H9 (cell line): ENCODE measurements at regions not wholly inside any gene's neighbourhood (a gene's known extent, or its start where the extent isn't known, plus 50 kb on each side); places are given as distances from the start of the nearest gene placed in this dataset.

ENCODE experiments used
- DNase-seq: peaks from one replicate; pipeline ENCODE4 v3.0.0-alpha.2; 2017
- H2AFZ ChIP-seq: one replicate; pipeline ENCODE4 v1.6.1; 2013; ENCODE audit warnings: mild to moderate bottlenecking, low read length, control low read depth, moderate library complexity
- H2AK5ac ChIP-seq: 2 replicates; pipeline ENCODE4 v1.6.1; 2013; ENCODE audit warnings: low read length, control low read depth, mixed read lengths; ENCODE audit not compliant: insufficient read length
- H2BK120ac ChIP-seq: one replicate; pipeline ENCODE4 v1.6.1; 2013; ENCODE audit warnings: low read depth, mild to moderate bottlenecking, low read length, control low read depth, inconsistent platforms; ENCODE audit not compliant: poor library complexity, severe bottlenecking
- H2BK12ac ChIP-seq: 2 replicates; pipeline ENCODE4 v1.6.1; 2013; ENCODE audit warnings: low read length, control low read depth, mixed read lengths, low read depth; ENCODE audit not compliant: insufficient read length
- H2BK15ac ChIP-seq: 2 replicates; pipeline ENCODE4 v1.6.1; 2013; ENCODE audit warnings: low read depth, low read length, control low read depth
- H2BK20ac ChIP-seq: one replicate; pipeline ENCODE4 v1.6.1; 2013; ENCODE audit warnings: low read depth, mild to moderate bottlenecking, low read length, control low read depth, inconsistent platforms; ENCODE audit not compliant: poor library complexity, severe bottlenecking
- H2BK5ac ChIP-seq: 2 replicates; pipeline ENCODE4 v1.6.1; 2013; ENCODE audit warnings: low read length, control low read depth, mixed read lengths; ENCODE audit not compliant: insufficient read length
- H3K14ac ChIP-seq: 2 replicates; pipeline ENCODE4 v1.6.1; 2013; ENCODE audit warnings: low read length, control low read depth; ENCODE audit not compliant: insufficient read depth
- H3K18ac ChIP-seq: 2 replicates; pipeline ENCODE4 v1.6.1; 2013; ENCODE audit warnings: low read depth, mild to moderate bottlenecking, mixed read lengths, low read length, control low read depth; ENCODE audit not compliant: insufficient read length
- H3K23ac ChIP-seq: 2 replicates; pipeline ENCODE4 v1.6.1; 2013; ENCODE audit warnings: low read length, control low read depth, mixed read lengths, low read depth; ENCODE audit not compliant: insufficient read length
- H3K23me2 ChIP-seq: 2 replicates; pipeline ENCODE4 v1.6.1; 2013; ENCODE audit warnings: low read depth, mild to moderate bottlenecking, mixed read lengths, low read length, control low read depth; ENCODE audit not compliant: insufficient read length, poor library complexity, severe bottlenecking
- H3K27ac ChIP-seq: 2 replicates; pipeline ENCODE4 v1.5.1; 2013; ENCODE audit warnings: low read length, control low read depth, mixed read lengths, low read depth; ENCODE audit not compliant: insufficient read length
- H3K27me3 ChIP-seq: 2 replicates; pipeline ENCODE4 v1.6.1; 2013; ENCODE audit warnings: low read length, control low read depth, inconsistent platforms; ENCODE audit not compliant: insufficient read depth
- H3K4ac ChIP-seq: 2 replicates; pipeline ENCODE4 v1.6.1; 2013; ENCODE audit warnings: low read depth, mild to moderate bottlenecking, control low read depth, inconsistent platforms, low read length, moderate library complexity
- H3K4me1 ChIP-seq: 2 replicates; pipeline ENCODE4 v1.6.1; 2013; ENCODE audit warnings: low read length, control low read depth, inconsistent platforms; ENCODE audit not compliant: insufficient read depth
- H3K4me2 ChIP-seq: 2 replicates; pipeline ENCODE4 v1.6.1; 2013; ENCODE audit warnings: low read length, control low read depth, mixed read lengths; ENCODE audit not compliant: insufficient read length, insufficient read depth
- H3K56ac ChIP-seq: 2 replicates; pipeline ENCODE4 v1.6.1; 2013; ENCODE audit warnings: low read depth, mild to moderate bottlenecking, mixed read lengths, low read length, control low read depth; ENCODE audit not compliant: insufficient read length
- H3K79me1 ChIP-seq: 2 replicates; pipeline ENCODE4 v1.6.1; 2013; ENCODE audit warnings: low read depth, mild to moderate bottlenecking, moderate library complexity, low read length, control low read depth, inconsistent platforms; ENCODE audit not compliant: insufficient read depth, poor library complexity, severe bottlenecking
- H3K79me2 ChIP-seq: 2 replicates; pipeline ENCODE4 v1.6.1; 2013; ENCODE audit warnings: low read length, control low read depth, inconsistent platforms; ENCODE audit not compliant: insufficient read depth
- H3K9ac ChIP-seq: 2 replicates; pipeline ENCODE4 v1.6.1; 2013; ENCODE audit warnings: low read length, control low read depth, mixed read lengths; ENCODE audit not compliant: insufficient read length; ENCODE audit errors: extremely low read depth
- H3K9me3 ChIP-seq: one replicate; pipeline ENCODE4 v1.6.1; 2013; ENCODE audit warnings: low read depth, low read length, inconsistent platforms; ENCODE audit not compliant: control insufficient read depth
- H3T11ph ChIP-seq: one replicate; pipeline ENCODE4 v1.6.1; 2013; ENCODE audit warnings: mild to moderate bottlenecking, low read length, control low read depth, inconsistent platforms
- H4K20me1 ChIP-seq: one replicate; pipeline ENCODE4 v1.6.1; 2013; ENCODE audit not compliant: control insufficient read depth, insufficient read length, insufficient read depth
- H4K5ac ChIP-seq: 2 replicates; pipeline ENCODE4 v1.6.1; 2013; ENCODE audit warnings: low read depth, mild to moderate bottlenecking, mixed read lengths, low read length, control low read depth; ENCODE audit not compliant: insufficient read length
- H4K8ac ChIP-seq: replicated peaks from 2 replicates; pipeline ENCODE4 v1.6.1; 2013; ENCODE audit warnings: low read length, control low read depth, mixed read lengths, low read depth; ENCODE audit not compliant: insufficient read length
- H4K91ac ChIP-seq: 2 replicates; pipeline ENCODE4 v1.6.1; 2013; ENCODE audit warnings: low read depth, mild to moderate bottlenecking, moderate library complexity, mixed read lengths, low read length, control low read depth; ENCODE audit not compliant: insufficient read length
- H3K27ac Mint-ChIP-seq, 3 experiments: 2 replicates in 2 of 3; 3 replicates in 1 of 3; pipeline ENCODE4 v1.8.0; 2020 to 2021; ENCODE audit warnings: mixed read lengths in 3 of 3, mild to moderate bottlenecking in 1 of 3, moderate library complexity in 1 of 3
- H3K27me3 Mint-ChIP-seq: 2 replicates; pipeline ENCODE4 v1.8.0; 2021; ENCODE audit warnings: low read depth, mild to moderate bottlenecking, moderate library complexity, mixed read lengths
- H3K36me3 Mint-ChIP-seq, 3 experiments: 2 replicates in 2 of 3; 3 replicates in 1 of 3; pipeline ENCODE4 v1.8.0; 2020 to 2021; ENCODE audit warnings: low read depth in 3 of 3, mixed read lengths in 3 of 3; ENCODE audit not compliant: insufficient read depth in 1 of 3
- H3K4me1 Mint-ChIP-seq, 2 experiments: 2 replicates each; pipeline ENCODE4 v1.8.0; 2020; ENCODE audit warnings: mixed read lengths in 2 of 2
- H3K4me3 Mint-ChIP-seq, 2 experiments: 2 replicates in 1 of 2; 3 replicates in 1 of 2; pipeline ENCODE4 v1.8.0; 2020 to 2021; ENCODE audit warnings: mild to moderate bottlenecking in 2 of 2, mixed read lengths in 2 of 2, moderate library complexity in 1 of 2
- H3K9me3 Mint-ChIP-seq, 2 experiments: 2 replicates in 1 of 2; 3 replicates in 1 of 2; pipeline ENCODE4 v1.8.0; 2020; ENCODE audit warnings: mild to moderate bottlenecking in 2 of 2, mixed read lengths in 2 of 2, moderate library complexity in 1 of 2
- WGBS: extraction: QIAGEN DNeasy Blood & Tissue Kit; methylation state at CpG from one replicate; pipeline ENCODE4 v1.1.7; 2013; ENCODE audit warnings: missing lambda C conversion rate, low lambda C conversion rate, mixed read lengths; ENCODE audit not compliant: insufficient read length; ENCODE audit errors: extremely low coverage; 5-methylcytosine and 5-hydroxymethylcytosine counted together
- TF ChIP-seq, protein P1 (sequence below): fragments of 200-600 bp; sonication (generic); conservative IDR thresholded peaks from 3 replicates; pipeline ENCODE4 v1.8.0; 2021; ENCODE audit warnings: antibody characterized with exemption, mild to moderate bottlenecking

DNA sequence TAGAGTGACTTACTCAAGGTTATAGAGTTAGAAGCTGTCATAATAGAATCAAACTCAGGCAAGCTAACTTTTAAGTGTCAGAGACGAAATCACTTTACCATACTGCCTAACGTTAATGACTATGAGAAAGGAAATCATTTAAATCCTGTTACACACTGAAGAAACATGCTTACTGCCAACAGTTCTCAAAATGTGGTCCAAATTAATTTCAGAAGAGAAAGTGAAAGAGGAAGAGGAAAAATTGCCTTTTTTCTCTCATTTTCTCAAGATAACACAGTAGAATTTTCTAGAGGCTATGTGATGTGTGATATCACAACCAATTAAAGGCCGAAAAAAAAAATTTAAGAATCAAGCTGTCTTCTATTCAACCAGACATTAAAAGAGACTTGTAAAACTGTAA, 1362.7 kb upstream of the CHAC2 start:
- H3K36me3 Mint-ChIP-seq = no peaks in the 10 kb centered on the region
- no peaks in the 10 kb centered on the region for H4K20me1 ChIP-seq

More for the DNA sequence above, 1362.7 kb upstream of the CHAC2 start:
- no peaks in the 10 kb centered on the region for H3K79me1 ChIP-seq
- no peak overlapping the region for H4K8ac ChIP-seq
- H2AK5ac ChIP-seq = no peak overlapping the region
- H3K14ac ChIP-seq = no peak overlapping the region
- no peak overlapping the region for H3K9ac ChIP-seq
- H2BK12ac ChIP-seq = no peak overlapping the region
- no peak overlapping the region for H3K4me2 ChIP-seq
- no peak overlapping the region for H4K5ac ChIP-seq
- no peak overlapping the region for H3K23ac ChIP-seq
- no peak overlapping the region for H4K91ac ChIP-seq
- no peak overlapping the region for H2BK20ac ChIP-seq
- H3K9me3 Mint-ChIP-seq = peaks cover 0 to 3% of the 10 kb centered on the region in 2 experiments; a peak in 1 of 5 replicates
- H2AFZ ChIP-seq = no peak overlapping the region
- H3K56ac ChIP-seq = no peak overlapping the region
- H3K18ac ChIP-seq = no peak overlapping the region
- no peaks in the 10 kb centered on the region for H3K27me3 ChIP-seq
- H3K27ac Mint-ChIP-seq = no peak overlapping the region
- no peak for DNase-seq
- no peak overlapping the region for H2BK120ac ChIP-seq
- H2BK15ac ChIP-seq = no peak overlapping the region
- no peak overlapping the region for H3K27ac ChIP-seq
- H3K4ac ChIP-seq = no peak overlapping the region
- no peaks in the 10 kb centered on the region for H3K4me1 ChIP-seq
- H2BK5ac ChIP-seq = no peak overlapping the region
- no peak overlapping the region for H3K4me3 Mint-ChIP-seq
- no peaks in the 10 kb centered on the region for H3K79me2 ChIP-seq
- no peaks in the 10 kb centered on the region for H3K9me3 ChIP-seq
- WGBS = no CpG with 5 or more reads among the region's 3 CpGs
- no peaks in the 10 kb centered on the region for H3K23me2 ChIP-seq
- H3K4me1 Mint-ChIP-seq = peaks cover 6 to 10% of the 10 kb centered on the region in 2 experiments
- TF ChIP-seq, protein P1, sequence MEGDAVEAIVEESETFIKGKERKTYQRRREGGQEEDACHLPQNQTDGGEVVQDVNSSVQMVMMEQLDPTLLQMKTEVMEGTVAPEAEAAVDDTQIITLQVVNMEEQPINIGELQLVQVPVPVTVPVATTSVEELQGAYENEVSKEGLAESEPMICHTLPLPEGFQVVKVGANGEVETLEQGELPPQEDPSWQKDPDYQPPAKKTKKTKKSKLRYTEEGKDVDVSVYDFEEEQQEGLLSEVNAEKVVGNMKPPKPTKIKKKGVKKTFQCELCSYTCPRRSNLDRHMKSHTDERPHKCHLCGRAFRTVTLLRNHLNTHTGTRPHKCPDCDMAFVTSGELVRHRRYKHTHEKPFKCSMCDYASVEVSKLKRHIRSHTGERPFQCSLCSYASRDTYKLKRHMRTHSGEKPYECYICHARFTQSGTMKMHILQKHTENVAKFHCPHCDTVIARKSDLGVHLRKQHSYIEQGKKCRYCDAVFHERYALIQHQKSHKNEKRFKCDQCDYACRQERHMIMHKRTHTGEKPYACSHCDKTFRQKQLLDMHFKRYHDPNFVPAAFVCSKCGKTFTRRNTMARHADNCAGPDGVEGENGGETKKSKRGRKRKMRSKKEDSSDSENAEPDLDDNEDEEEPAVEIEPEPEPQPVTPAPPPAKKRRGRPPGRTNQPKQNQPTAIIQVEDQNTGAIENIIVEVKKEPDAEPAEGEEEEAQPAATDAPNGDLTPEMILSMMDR = no peak
- no peak overlapping the region for H3T11ph ChIP-seq
- H3K27me3 Mint-ChIP-seq = no peaks in the 10 kb centered on the region
